ENCODE measurements at regions not wholly inside any gene's neighbourhood (a gene's known extent, or its start where the extent isn't known, plus 50 kb on each side); places are given as distances from the start of the nearest gene placed in this dataset.

DNA sequence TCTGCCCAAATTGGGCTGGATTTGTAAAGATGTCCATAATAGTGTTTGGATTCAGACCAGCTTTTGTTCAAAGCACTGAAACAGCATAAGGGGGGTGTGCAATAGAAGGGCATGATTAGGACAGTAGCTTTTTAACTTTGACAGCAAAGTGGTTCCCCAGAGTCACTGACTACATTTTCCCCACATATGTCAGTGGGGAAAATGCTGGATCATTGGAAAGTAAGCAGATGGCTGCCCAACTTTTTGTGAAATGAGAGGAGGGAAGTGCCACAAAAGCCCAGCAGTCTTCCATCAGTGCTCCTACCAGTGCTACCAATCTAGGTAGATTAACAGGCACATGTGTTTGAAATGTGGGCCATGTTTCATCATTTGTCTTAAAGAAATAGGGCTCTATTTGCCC is 162.8 kb downstream of the FZD1 start:
- Histone ChIP-seq H3K27ac (ENCODE audit: low read length) (no peak overlapping the region), H3K4me2 (ENCODE audit: low read length) (no peak overlapping the region), H3F3A (ENCODE audit: low read length, unreplicated experiment) (no peaks in the 10 kb centered on the region), H3K27me3 (ENCODE audit: low read length) (no peaks in the 10 kb centered on the region), H2AFZ (ENCODE audit: low read length) (no peak overlapping the region), H3K9me3 (ENCODE audit: low read length) (no peaks in the 10 kb centered on the region), H3K4me1 (ENCODE audit: insufficient read depth, low read length) (no peaks in the 10 kb centered on the region), H4K20me1 (ENCODE audit: low read length) (no peaks in the 10 kb centered on the region), H3K9ac (ENCODE audit: low read length) (no peak overlapping the region), H3K36me3 (ENCODE audit: low read depth, low read length) (no peaks in the 10 kb centered on the region), H3K9me2 (replicated peaks; ENCODE audit: low read length) (no peaks in the 10 kb centered on the region), H3K79me2 (ENCODE audit: low read length) (no peaks in the 10 kb centered on the region), H3K4me3 (ENCODE audit: low read length) (no peak overlapping the region)
- POLR2A ChIA-PET (ENCODE audit: unreplicated experiment), result no interaction called here
- CTCF ChIA-PET, result no interaction called here
- intact Hi-C loops (cut with micrococcal nuclease), result no loop called here
- no peak for TF ChIP-seq EZH2phosphoT487 (IDR thresholded peaks at IDR 0.05; ENCODE audit: borderline replicate concordance, low read length)
- TF ChIP-seq, protein P1, sequence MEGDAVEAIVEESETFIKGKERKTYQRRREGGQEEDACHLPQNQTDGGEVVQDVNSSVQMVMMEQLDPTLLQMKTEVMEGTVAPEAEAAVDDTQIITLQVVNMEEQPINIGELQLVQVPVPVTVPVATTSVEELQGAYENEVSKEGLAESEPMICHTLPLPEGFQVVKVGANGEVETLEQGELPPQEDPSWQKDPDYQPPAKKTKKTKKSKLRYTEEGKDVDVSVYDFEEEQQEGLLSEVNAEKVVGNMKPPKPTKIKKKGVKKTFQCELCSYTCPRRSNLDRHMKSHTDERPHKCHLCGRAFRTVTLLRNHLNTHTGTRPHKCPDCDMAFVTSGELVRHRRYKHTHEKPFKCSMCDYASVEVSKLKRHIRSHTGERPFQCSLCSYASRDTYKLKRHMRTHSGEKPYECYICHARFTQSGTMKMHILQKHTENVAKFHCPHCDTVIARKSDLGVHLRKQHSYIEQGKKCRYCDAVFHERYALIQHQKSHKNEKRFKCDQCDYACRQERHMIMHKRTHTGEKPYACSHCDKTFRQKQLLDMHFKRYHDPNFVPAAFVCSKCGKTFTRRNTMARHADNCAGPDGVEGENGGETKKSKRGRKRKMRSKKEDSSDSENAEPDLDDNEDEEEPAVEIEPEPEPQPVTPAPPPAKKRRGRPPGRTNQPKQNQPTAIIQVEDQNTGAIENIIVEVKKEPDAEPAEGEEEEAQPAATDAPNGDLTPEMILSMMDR (conservative IDR thresholded peaks at IDR 0.05; ENCODE audit: low read depth, low read length), result no peak
- DNase-seq (no peak), ATAC-seq (no peak)
- no TSS peak for BruUV-seq (replicated peaks)

DNA sequence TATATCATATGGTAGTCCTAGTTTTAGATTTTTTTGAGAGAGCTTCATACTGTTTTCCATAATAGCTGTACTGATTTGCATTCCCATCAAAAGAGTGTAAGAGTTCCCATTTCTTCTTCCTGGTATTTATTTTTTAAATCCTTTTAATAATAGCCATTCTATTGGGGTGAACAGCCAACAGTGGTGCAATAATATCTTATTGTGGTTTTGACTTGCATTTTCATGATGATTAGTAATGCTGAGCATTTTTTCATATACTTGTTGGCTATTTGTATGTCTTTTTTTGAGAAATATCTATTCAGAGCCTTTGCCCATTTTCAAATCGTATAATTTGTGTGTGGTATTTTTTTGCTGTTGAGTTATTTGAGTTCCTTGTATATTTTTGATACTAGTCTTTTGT is 167.4 kb downstream of the FZD1 start:
- no peaks in the 10 kb centered on the region for H3K27me3 ChIP-seq (ENCODE audit: low read length)
- no peaks in the 10 kb centered on the region for H4K20me1 ChIP-seq (ENCODE audit: low read length)
- POLR2A ChIA-PET (ENCODE audit: unreplicated experiment), result no interaction called here
- H3K9me3 ChIP-seq (ENCODE audit: low read length), result no peaks in the 10 kb centered on the region
- ATAC-seq (no peak), DNase-seq (no peak)
- H3K36me3 ChIP-seq (ENCODE audit: low read depth, low read length), result no peaks in the 10 kb centered on the region
- CTCF ChIA-PET, result no interaction called here
- no peaks in the 10 kb centered on the region for H3K79me2 ChIP-seq (ENCODE audit: low read length)
- intact Hi-C loops (cut with micrococcal nuclease), result no loop called here
- TF ChIP-seq EZH2 (IDR thresholded peaks at IDR 0.05; ENCODE audit: low read length, unreplicated experiment), result no peak
- TF ChIP-seq, protein P1 (conservative IDR thresholded peaks at IDR 0.05; ENCODE audit: low read depth, low read length), result no peak
- no peak for TF ChIP-seq EZH2phosphoT487 (IDR thresholded peaks at IDR 0.05; ENCODE audit: borderline replicate concordance, low read length)
- H3K4me3 ChIP-seq (ENCODE audit: low read length), result no peak overlapping the region
- no peak overlapping the region for H3K4me2 ChIP-seq (ENCODE audit: low read length)
- no TSS peak for BruUV-seq (replicated peaks)
- H3K9ac ChIP-seq (ENCODE audit: low read length), result no peak overlapping the region
- H3K9me2 ChIP-seq (replicated peaks; ENCODE audit: low read length), result no peaks in the 10 kb centered on the region
- H3K4me1 ChIP-seq (ENCODE audit: insufficient read depth, low read length), result no peaks in the 10 kb centered on the region
- H3F3A ChIP-seq (ENCODE audit: low read length, unreplicated experiment), result no peaks in the 10 kb centered on the region
- H2AFZ ChIP-seq (ENCODE audit: low read length), result no peak overlapping the region
- no peak overlapping the region for H3K27ac ChIP-seq (ENCODE audit: low read length)

GRCh38 chr7:91434836-91435235 is 170.6 kb downstream of the FZD1 start:
- DNase-seq, result no peak
- Histone ChIP-seq H3K36me3 (ENCODE audit: low read depth, low read length) (no peaks in the 10 kb centered on the region), H2AFZ (ENCODE audit: low read length) (no peak overlapping the region), H3F3A (ENCODE audit: low read length, unreplicated experiment) (no peaks in the 10 kb centered on the region), H3K79me2 (ENCODE audit: low read length) (no peaks in the 10 kb centered on the region), H3K27ac (ENCODE audit: low read length) (no peak overlapping the region), H3K9me3 (ENCODE audit: low read length) (no peaks in the 10 kb centered on the region), H3K9me2 (replicated peaks; ENCODE audit: low read length) (no peaks in the 10 kb centered on the region), H3K4me1 (ENCODE audit: insufficient read depth, low read length) (no peaks in the 10 kb centered on the region), H3K4me3 (ENCODE audit: low read length) (no peak overlapping the region), H3K4me2 (ENCODE audit: low read length) (no peak overlapping the region), H3K27me3 (ENCODE audit: low read length) (no peaks in the 10 kb centered on the region), H3K9ac (ENCODE audit: low read length) (no peak overlapping the region), H4K20me1 (ENCODE audit: low read length) (no peaks in the 10 kb centered on the region)
- intact Hi-C loops (cut with micrococcal nuclease), result no loop called here
- no peak for ATAC-seq
- POLR2A ChIA-PET (ENCODE audit: unreplicated experiment), result interaction anchor here (0.6 kb wide), 1 partner anchor 216 kb away, joined by 3 read pairs; no protein-coding TSS in a partner anchor
- no TSS peak for BruUV-seq (replicated peaks)
- CTCF ChIA-PET, result no interaction called here
- TF ChIP-seq, protein P1 (conservative IDR thresholded peaks at IDR 0.05; ENCODE audit: low read depth, low read length), result no peak
- no peak for TF ChIP-seq EZH2 (IDR thresholded peaks at IDR 0.05; ENCODE audit: low read length, unreplicated experiment)
- no peak for TF ChIP-seq EZH2phosphoT487 (IDR thresholded peaks at IDR 0.05; ENCODE audit: borderline replicate concordance, low read length)
